Activated effector memory CD4-positive, alpha-beta T cell treated with anti-CD3 and anti-CD28 coated beads, Interleukin-2, amount 50 U/mL, for 16 hours (primary cell): ENCODE measurements at regions not wholly inside any gene's neighbourhood (a gene's known extent, or its start where the extent isn't known, plus 50 kb on each side); places are given as distances from the start of the nearest gene placed in this dataset.

Source experiments
- DNase-seq: peaks from one replicate; pipeline ENCODE4 v3.0.0-alpha.2; 2020

DNA sequence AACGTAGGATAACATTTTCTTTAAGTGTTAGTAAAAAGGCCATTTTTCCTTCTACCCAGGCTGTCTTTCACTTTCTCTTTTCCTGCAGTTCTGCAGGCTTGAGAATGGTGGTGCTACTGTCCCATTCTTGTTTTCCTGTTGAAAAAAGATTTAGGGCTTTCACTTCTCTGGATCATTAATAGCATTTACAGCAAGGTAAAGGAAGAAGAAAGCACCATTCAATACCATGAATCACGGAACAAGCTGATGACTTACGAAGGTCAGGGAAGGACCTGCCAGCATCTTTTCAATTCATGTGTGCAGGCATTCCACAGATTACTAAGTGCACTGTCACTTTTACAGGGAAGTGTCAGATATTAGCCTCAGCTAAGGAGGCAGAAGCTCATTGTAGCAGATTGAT, 292.8 kb downstream of the YTHDC2 start:
- DNase-seq = no peak

GRCh38 chr5:113806904-113807303, 293.4 kb downstream of the YTHDC2 start:
- DNase-seq = no peak

DNA sequence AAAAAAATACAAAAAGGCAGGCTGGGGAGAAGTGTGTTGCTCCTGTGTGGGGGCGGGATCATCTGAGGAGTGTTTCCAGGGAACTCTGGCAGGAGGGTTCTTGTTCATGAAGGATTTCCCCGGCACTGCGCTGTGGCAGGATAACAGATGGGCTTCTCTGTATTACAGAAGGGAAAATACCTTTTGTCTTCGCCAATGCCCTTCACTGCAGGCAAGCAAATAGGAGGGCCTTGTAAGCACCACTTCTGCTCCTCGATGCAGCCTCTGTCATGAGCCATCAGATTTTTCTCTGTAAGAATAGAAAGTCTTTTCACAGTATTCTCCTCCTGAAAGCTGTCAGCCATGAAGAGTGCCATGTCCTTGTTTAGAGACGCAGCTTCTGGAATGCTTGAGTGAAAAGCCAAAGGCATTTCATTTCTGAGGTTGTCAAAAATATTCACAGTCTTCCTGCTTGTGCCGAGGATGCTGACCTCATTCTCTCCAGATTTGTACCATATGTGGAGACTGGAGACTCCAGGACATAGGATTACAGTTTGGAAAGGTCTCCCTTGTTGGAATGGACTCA, 294.0 kb downstream of the YTHDC2 start:
- no peak for DNase-seq

GRCh38 chr5:113808956-113809355, 295.5 kb downstream of the YTHDC2 start:
- no peak for DNase-seq

DNA sequence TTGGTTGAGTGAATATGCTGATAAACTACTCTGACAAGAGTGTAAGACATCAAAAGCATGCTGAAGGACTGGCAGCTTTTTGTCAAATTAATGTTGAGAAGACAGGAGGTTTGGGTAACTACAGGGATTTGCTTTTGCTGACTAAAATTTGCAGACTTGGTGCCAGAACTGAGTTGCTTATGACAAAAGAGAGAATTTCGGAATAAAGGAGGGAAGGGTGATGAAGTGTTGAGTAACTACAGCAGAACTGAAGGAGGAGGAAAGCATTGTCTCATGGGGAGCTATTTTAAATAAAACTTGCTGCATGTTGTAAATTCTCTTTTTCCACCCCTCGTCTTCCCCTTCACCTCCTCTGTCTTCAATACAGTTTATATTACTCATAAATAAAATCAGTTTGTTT, 296.1 kb downstream of the YTHDC2 start:
- no peak for DNase-seq

- no peak for DNase-seq
Measured at GRCh38 chr5:113813466-113813865, 300.0 kb downstream of the YTHDC2 start.

- DNase-seq = no peak
Measured at GRCh38 chr5:113817683-113818082, 304.2 kb downstream of the YTHDC2 start.

DNA sequence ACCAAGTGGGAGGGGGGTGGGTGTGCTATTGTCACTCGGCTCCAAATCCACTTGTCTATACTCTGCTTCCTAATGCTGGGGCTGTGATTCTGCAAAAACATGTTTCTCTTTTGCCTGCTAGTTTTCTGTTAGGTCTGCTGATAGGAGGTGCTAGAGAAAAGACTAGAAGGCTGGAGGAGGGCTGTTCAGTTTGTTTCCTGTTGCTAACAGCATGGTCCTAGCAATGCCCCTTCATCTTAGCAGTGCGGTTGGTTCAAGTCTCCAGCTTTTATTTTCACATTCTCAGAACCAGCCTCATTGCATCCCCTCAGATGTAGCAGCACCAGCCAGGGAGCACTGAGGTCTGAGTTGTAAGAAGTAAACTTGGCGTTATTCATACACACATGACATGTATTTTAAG, 310.2 kb downstream of the YTHDC2 start:
- no peak for DNase-seq

DNA sequence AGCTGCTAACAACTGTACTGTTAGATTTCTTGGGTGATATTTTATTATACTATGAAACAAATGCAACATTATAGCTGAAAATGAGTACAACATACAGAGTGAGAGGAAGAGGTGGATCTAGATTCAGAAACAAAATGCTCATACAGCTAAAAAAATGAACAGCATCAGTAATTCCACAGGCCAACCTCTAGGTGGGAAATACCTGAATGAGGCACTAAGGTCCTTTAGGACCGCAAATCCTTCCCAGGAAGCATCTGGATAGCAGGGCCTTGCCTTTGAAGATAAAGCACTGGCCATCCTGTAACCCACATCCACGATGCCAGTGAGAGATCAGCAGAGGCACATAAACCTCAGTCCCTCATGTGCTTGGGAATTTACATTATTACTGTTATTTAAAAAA, 310.8 kb downstream of the YTHDC2 start:
- DNase-seq = no peak

DNA sequence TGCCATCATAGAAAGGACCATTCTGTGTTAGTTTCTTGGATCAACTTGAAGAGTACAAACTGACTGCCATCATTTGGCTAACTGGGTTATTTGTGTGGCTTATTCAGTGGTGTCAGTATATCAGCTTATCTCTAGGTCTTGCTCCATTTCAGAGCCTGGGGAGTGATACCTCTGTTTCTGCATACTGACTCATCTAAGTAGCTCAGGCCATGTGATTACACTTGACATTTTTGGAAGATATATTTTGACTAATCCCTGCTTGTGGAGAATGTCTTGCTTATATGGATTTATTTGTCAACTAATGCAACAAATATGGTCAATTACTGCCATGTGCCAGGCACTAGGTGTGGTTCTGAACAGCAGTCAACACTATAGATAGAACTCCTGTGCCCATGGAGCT, 311.7 kb downstream of the YTHDC2 start:
- no peak for DNase-seq

- no peak for DNase-seq
Measured at GRCh38 chr5:113846941-113847340, 333.4 kb downstream of the YTHDC2 start.

- no peak for DNase-seq
Measured at GRCh38 chr5:113864437-113864836, 350.9 kb downstream of the YTHDC2 start.

GRCh38 chr5:113866763-113867162, 353.3 kb downstream of the YTHDC2 start:
- no peak for DNase-seq

DNA sequence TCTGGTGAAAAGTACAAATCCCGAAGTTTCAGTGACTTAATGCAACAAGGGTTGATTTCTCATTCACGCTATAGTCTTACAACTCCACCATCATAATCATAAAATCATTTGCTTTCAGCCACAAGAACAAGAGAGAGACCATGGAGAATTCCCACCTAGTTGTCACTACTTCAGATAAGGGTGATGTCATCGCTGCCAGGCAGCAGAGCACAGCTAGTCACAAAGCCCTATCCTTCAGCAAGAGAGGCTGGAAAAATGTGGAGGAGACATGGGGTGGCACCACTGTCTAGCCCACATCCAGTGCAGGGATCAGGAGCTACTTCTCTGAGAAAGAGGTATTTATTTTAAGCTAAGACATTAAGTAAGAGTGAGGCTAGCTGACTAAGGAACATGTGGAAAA, 356.1 kb downstream of the YTHDC2 start:
- no peak for DNase-seq

DNA sequence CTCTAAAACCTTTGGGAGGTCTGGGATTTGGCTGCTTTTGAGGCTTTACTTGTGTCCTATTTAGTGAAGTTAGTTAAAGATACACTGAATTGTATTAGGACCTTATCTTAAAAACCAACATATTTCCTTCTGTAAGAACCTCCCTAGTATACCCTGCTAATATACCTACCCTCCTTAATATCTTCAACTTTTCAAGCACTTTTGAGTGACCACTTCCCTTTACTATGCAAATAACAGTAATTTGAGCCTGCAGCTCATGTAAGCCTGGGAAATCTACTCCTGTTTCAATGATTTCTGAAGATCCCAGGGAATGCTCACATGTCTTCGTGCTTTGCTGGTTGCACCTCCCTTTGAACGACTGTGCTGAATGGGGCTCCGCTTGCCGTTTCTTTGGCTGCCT, 358.5 kb downstream of the YTHDC2 start:
- DNase-seq = no peak

- no peak for DNase-seq
Measured at GRCh38 chr5:113875096-113875495, 361.6 kb downstream of the YTHDC2 start.

- DNase-seq = no peak
Measured at GRCh38 chr5:113891491-113891890, 378.0 kb downstream of the YTHDC2 start.

GRCh38 chr5:113896789-113897188, 383.3 kb downstream of the YTHDC2 start:
- no peak for DNase-seq

DNA sequence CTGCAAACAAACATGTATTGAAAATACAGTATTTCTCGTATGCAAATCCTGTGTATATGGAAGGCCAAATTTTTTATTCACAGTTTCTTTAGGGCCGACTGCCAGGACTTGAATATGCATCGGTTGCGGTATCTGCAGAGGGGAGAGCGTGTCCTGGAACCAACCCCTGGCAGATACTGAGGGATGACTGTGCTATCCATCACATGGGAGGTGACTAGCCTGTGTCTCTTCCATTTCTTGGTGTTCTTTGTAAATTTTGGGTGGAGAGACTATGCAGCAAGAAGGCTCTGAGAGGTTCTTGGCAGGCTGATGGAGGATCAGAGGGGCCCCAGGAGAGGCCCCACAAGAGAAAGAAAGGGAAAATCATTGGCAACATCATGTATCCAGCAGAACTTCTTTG, 384.3 kb downstream of the YTHDC2 start:
- no peak for DNase-seq

GRCh38 chr5:113900141-113900540, 386.6 kb downstream of the YTHDC2 start:
- no peak for DNase-seq

GRCh38 chr5:113900816-113901215, 387.3 kb downstream of the YTHDC2 start:
- DNase-seq = no peak

GRCh38 chr5:113901718-113902117, 388.2 kb downstream of the YTHDC2 start:
- no peak for DNase-seq

DNA sequence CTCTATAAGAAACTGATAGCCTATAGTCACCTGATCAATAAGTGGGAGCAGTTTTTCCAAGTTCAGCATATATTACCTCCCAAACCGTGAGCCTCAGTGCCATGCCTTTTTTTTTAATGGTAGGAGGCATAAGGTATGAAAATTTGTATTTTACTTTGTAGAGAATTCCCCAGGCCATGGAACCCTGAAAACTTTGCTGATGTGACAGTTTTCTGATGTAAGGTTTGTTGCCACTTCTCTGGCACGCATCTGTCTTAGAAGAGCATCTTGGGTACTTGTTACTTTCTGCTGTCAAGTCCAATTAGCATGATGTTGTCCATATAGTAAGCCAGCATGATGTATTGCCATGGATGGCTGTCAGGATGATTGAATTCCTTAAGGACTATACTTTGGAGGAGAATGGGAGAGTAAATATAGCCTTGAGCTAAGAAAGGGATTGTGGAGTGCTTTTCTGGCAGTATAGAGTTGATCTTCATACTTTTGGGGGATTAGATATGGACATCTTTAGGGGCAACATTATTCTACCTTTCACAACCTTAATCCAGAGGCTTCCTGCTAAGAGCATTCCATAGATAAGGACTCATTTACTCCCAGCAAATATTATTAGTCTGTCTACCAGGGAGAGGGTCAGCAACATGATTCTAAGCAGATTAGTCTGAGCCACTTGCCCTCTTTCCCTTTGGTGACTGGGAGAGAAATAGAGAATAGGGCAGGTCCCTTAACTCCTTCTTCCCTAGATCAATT, 389.6 kb downstream of the YTHDC2 start:
- no peak for DNase-seq

- DNase-seq = no peak
Measured at GRCh38 chr5:113909782-113910181, 396.3 kb downstream of the YTHDC2 start.

DNA sequence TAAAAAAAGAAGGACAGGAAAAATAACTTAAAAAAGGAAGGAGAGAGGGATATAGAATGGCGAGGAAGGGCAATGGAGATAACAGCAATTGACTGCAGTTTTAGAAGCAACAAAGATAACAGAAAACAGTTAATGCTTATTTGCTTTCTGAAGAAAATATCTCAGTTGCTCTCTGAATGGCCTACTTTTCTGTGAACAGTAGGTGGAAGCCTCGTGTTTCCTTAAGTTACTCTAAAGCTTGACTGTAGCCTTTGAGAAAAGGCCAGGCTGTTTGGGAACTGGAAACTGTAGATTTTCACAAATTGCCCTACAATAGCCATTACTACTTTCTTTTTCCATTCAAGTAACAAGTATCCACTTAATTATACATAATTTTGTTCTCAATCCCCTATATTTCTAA, 404.5 kb downstream of the YTHDC2 start:
- DNase-seq = no peak
